Kidney (tissue), 13 donors: ENCODE measurements at regions not wholly inside any gene's neighbourhood (a gene's known extent, or its start where the extent isn't known, plus 50 kb on each side); places are given as distances from the start of the nearest gene placed in this dataset.
"Not testable (repeated sequence)": the region's sequence is repeated elsewhere in the genome, so short reads cannot be mapped to it uniquely, and the experiment has no call there.

ENCODE experiments used
- DNase-seq, 5 donors: peaks; one replicate each; pipeline ENCODE4 v3.0.0-alpha.2; 2013 to 2020
- FAIRE-seq: peaks from 2 replicates; lab custom pipeline; 2012; peaks lifted over from hg19 to GRCh38; lab: Jason Lieb, UNC
- H3K27ac ChIP-seq, 2 donors: one replicate each; pipeline ENCODE4 v1.7.0; 2013; ENCODE audit warnings: low read depth in 2 of 2, low read length in 2 of 2, inconsistent platforms in 1 of 2
- H3K27me3 ChIP-seq: one replicate; pipeline ENCODE4 v1.7.1; 2013; ENCODE audit warnings: low read length, inconsistent platforms; ENCODE audit not compliant: control insufficient read depth, insufficient read depth
- H3K36me3 ChIP-seq, 3 donors: one replicate each; pipeline versions ENCODE4 v1.7.0 to v1.7.1; 2013; ENCODE audit warnings: low read length in 3 of 3, control low read depth in 1 of 3, inconsistent platforms in 1 of 3; ENCODE audit not compliant: insufficient read depth in 3 of 3, control insufficient read depth in 2 of 3
- H3K4me1 ChIP-seq, 3 donors: one replicate each; pipeline versions ENCODE4 v1.7.0 to v1.7.1; 2013; ENCODE audit warnings: low read length in 3 of 3, inconsistent platforms in 1 of 3, low read depth in 1 of 3; ENCODE audit not compliant: control insufficient read depth in 2 of 3, insufficient read depth in 2 of 3
- H3K4me3 ChIP-seq, 3 donors: one replicate each; pipeline versions ENCODE4 v1.7.0 to v1.8.1; 2013; ENCODE audit warnings: low read length in 3 of 3, control low read depth in 1 of 3, inconsistent platforms in 1 of 3
- H3K9ac ChIP-seq, 3 donors: one replicate each; pipeline versions ENCODE4 v1.7.0 to v1.7.1; 2013; ENCODE audit warnings: low read length in 3 of 3, control low read depth in 1 of 3, inconsistent platforms in 1 of 3
- H3K9me3 ChIP-seq, 3 donors: one replicate each; pipeline versions ENCODE4 v1.7.0 to v1.7.1; 2013; ENCODE audit warnings: low read length in 3 of 3, control low read depth in 1 of 3, inconsistent platforms in 1 of 3; ENCODE audit not compliant: control insufficient read depth in 2 of 3, insufficient read depth in 1 of 3
- intact Hi-C: fragments of 100-400 bp; cut with DNase I; formaldehyde crosslinking; loops from one replicate; pipeline ENCODE4 v1.11.1; 2022
- TF ChIP-seq, protein P1 (sequence below): IDR thresholded peaks from 3 replicates; pipeline ENCODE4 v1.5.1; 2012; ENCODE audit warnings: mild to moderate bottlenecking, moderate library complexity, borderline replicate concordance; ENCODE audit not compliant: insufficient read depth; ENCODE audit errors: extremely low read depth
- donor health status: control.
- donor health status: control.
- donor health status: control.
- donor health status: control.
- donor health status: control.
- donor health status: DM: yes; HTN: yes; CAD: no.
- donor health status: Normal renal cell carcinoma (clear cell type).

GRCh38 chr3:18558507-18558906, 133.4 kb upstream of the SATB1 start:
- no peak for DNase-seq
- Histone ChIP-seq H3K27ac (no peak overlapping the region), H3K9me3 (no peaks in the 10 kb centered on the region), H3K4me3 (no peak overlapping the region), H3K9ac (no peak overlapping the region), H3K36me3 (no peaks in the 10 kb centered on the region), H3K27me3 (no peaks in the 10 kb centered on the region), H3K4me1 (no peaks in the 10 kb centered on the region)
- intact Hi-C loops = no loop called here
- FAIRE-seq = no peak
- TF ChIP-seq, protein P1, sequence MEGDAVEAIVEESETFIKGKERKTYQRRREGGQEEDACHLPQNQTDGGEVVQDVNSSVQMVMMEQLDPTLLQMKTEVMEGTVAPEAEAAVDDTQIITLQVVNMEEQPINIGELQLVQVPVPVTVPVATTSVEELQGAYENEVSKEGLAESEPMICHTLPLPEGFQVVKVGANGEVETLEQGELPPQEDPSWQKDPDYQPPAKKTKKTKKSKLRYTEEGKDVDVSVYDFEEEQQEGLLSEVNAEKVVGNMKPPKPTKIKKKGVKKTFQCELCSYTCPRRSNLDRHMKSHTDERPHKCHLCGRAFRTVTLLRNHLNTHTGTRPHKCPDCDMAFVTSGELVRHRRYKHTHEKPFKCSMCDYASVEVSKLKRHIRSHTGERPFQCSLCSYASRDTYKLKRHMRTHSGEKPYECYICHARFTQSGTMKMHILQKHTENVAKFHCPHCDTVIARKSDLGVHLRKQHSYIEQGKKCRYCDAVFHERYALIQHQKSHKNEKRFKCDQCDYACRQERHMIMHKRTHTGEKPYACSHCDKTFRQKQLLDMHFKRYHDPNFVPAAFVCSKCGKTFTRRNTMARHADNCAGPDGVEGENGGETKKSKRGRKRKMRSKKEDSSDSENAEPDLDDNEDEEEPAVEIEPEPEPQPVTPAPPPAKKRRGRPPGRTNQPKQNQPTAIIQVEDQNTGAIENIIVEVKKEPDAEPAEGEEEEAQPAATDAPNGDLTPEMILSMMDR = no peak

GRCh38 chr3:18557216-18557615, 132.1 kb upstream of the SATB1 start:
- no peaks in the 10 kb centered on the region for H3K36me3 ChIP-seq
- H3K9ac ChIP-seq = no peak overlapping the region
- DNase-seq = no peak
- intact Hi-C loops = no loop called here
- no peaks in the 10 kb centered on the region for H3K27me3 ChIP-seq
- TF ChIP-seq, protein P1 = no peak
- no peak for FAIRE-seq
- no peaks in the 10 kb centered on the region for H3K4me1 ChIP-seq
- H3K27ac ChIP-seq = no peak overlapping the region
- H3K4me3 ChIP-seq = no peak overlapping the region
- no peaks in the 10 kb centered on the region for H3K9me3 ChIP-seq

- TF ChIP-seq, protein P1 = no peak
- FAIRE-seq (no peak), DNase-seq (no peak)
- Histone ChIP-seq H3K27ac (no peak overlapping the region), H3K9ac (no peak overlapping the region), H3K9me3 (no peaks in the 10 kb centered on the region), H3K4me1 (no peaks in the 10 kb centered on the region), H3K27me3 (no peaks in the 10 kb centered on the region), H3K36me3 (no peaks in the 10 kb centered on the region), H3K4me3 (no peak overlapping the region)
- intact Hi-C loops = no loop called here
These were observed 131.5 kb upstream of the SATB1 start for GRCh38 chr3:18556503-18557135.

GRCh38 chr3:18556001-18556408, 130.9 kb upstream of the SATB1 start:
- Histone ChIP-seq H3K9ac (no peak overlapping the region), H3K27ac (no peak overlapping the region), H3K4me3 (no peak overlapping the region), H3K9me3 (no peaks in the 10 kb centered on the region), H3K4me1 (no peaks in the 10 kb centered on the region), H3K36me3 (no peaks in the 10 kb centered on the region), H3K27me3 (no peaks in the 10 kb centered on the region)
- DNase-seq (no peak), FAIRE-seq (no peak)
- intact Hi-C loops = no loop called here
- TF ChIP-seq, protein P1 = no peak

DNA sequence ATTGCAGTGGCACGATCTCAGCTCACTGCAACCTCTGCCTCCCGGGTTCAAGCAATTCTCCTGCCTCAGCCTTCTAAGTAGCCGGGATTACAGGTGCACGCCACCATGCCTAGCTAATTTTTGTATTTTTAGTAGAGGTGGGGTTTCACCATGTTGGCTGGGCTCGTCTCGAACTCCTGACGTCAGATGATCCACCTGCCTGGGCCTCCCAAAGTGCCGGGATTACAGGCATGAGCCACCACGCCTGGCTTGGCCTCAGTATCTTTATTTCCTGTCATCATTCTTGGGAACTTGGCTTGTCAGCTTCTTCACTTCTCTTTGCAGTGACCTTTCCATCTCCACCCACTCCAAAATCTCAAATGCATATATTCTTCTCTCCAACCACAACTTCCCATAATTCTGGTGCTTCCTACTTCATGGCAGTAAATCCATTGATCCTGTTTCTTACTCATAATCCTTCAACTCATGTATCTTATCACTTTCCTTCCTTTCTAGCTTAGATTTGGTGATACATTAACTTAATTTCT, 127.5 kb upstream of the SATB1 start:
- H3K4me1 ChIP-seq, H3K9ac ChIP-seq, H3K27me3 ChIP-seq, H3K4me3 ChIP-seq, intact Hi-C loops, DNase-seq, H3K36me3 ChIP-seq, FAIRE-seq, H3K9me3 ChIP-seq, H3K27ac ChIP-seq: not testable (repeated sequence)
